ENCODE measurements at regions not wholly inside any gene's neighbourhood (a gene's known extent, or its start where the extent isn't known, plus 50 kb on each side); places are given as distances from the start of the nearest gene placed in this dataset.

GRCh38 chr12:38157274-38157932 lies 159.2 kb upstream of the ALG10B start:
- ChIA-PET POLR2A (no interaction called here), CTCF (no interaction called here)
- Mint-ChIP-seq H3K27ac (no peak overlapping the region), H3K9me3 (ENCODE audit: insufficient read depth) (no peaks in the 10 kb centered on the region), H3K27me3 (ENCODE audit: low read depth) (no peaks in the 10 kb centered on the region), H3K36me3 (ENCODE audit: low read depth) (no peaks in the 10 kb centered on the region), H3K4me3 (no peak overlapping the region), H3K4me1 (ENCODE audit: low read depth) (no peaks in the 10 kb centered on the region)
- no peak for ATAC-seq
- DNase-seq = no peak

GRCh38 chr12:38157933-38158401 lies 158.6 kb upstream of the ALG10B start:
- H3K9me3 Mint-ChIP-seq (ENCODE audit: insufficient read depth) = no peaks in the 10 kb centered on the region
- CTCF ChIA-PET = no interaction called here
- H3K27me3 Mint-ChIP-seq (ENCODE audit: low read depth) = no peaks in the 10 kb centered on the region

GRCh38 chr12:38158428-38159091 lies 158.0 kb upstream of the ALG10B start:
- ATAC-seq (no peak), DNase-seq (no peak)
- no peaks in the 10 kb centered on the region for H3K36me3 Mint-ChIP-seq (ENCODE audit: low read depth)
- ChIA-PET POLR2A (no interaction called here), CTCF (no interaction called here)
- H3K4me1 Mint-ChIP-seq (ENCODE audit: low read depth) = no peaks in the 10 kb centered on the region
- no peak overlapping the region for H3K4me3 Mint-ChIP-seq
- H3K9me3 Mint-ChIP-seq (ENCODE audit: insufficient read depth) = no peaks in the 10 kb centered on the region
- H3K27ac Mint-ChIP-seq = no peak overlapping the region
- no peaks in the 10 kb centered on the region for H3K27me3 Mint-ChIP-seq (ENCODE audit: low read depth)

More at GRCh38 chr12:38157933-38158401, 158.6 kb upstream of the ALG10B start:
- H3K4me1 Mint-ChIP-seq (ENCODE audit: low read depth) = no peaks in the 10 kb centered on the region
- DNase-seq = no peak
- H3K36me3 Mint-ChIP-seq (ENCODE audit: low read depth) = no peaks in the 10 kb centered on the region
- H3K27ac Mint-ChIP-seq = no peak overlapping the region
- POLR2A ChIA-PET = no interaction called here
- H3K4me3 Mint-ChIP-seq = no peak overlapping the region
- ATAC-seq = no peak

- no peaks in the 10 kb centered on the region for H3K36me3 Mint-ChIP-seq (ENCODE audit: low read depth)
- DNase-seq (no peak), ATAC-seq (no peak)
- ChIA-PET POLR2A (no interaction called here), CTCF (no interaction called here)
- no peaks in the 10 kb centered on the region for H3K27me3 Mint-ChIP-seq (ENCODE audit: low read depth)
- H3K9me3 Mint-ChIP-seq (ENCODE audit: insufficient read depth) = no peaks in the 10 kb centered on the region
- no peak overlapping the region for H3K4me3 Mint-ChIP-seq
- H3K4me1 Mint-ChIP-seq (ENCODE audit: low read depth) = no peaks in the 10 kb centered on the region
- H3K27ac Mint-ChIP-seq = no peak overlapping the region
These were observed 157.5 kb upstream of the ALG10B start for GRCh38 chr12:38159092-38159551.

GRCh38 chr12:38159591-38160317 lies 156.8 kb upstream of the ALG10B start:
- no peak for DNase-seq
- no peaks in the 10 kb centered on the region for H3K36me3 Mint-ChIP-seq (ENCODE audit: low read depth)
- POLR2A ChIA-PET = no interaction called here

GRCh38 chr12:38160318-38161122 lies 156.1 kb upstream of the ALG10B start:
- H3K36me3 Mint-ChIP-seq (ENCODE audit: low read depth) = no peaks in the 10 kb centered on the region
- DNase-seq (no peak), ATAC-seq (no peak)
- no peaks in the 10 kb centered on the region for H3K9me3 Mint-ChIP-seq (ENCODE audit: insufficient read depth)
- no peaks in the 10 kb centered on the region for H3K27me3 Mint-ChIP-seq (ENCODE audit: low read depth)
- ChIA-PET CTCF (no interaction called here), POLR2A (no interaction called here)
- H3K4me3 Mint-ChIP-seq = no peak overlapping the region
- H3K4me1 Mint-ChIP-seq (ENCODE audit: low read depth) = no peaks in the 10 kb centered on the region
- no peak overlapping the region for H3K27ac Mint-ChIP-seq

More at GRCh38 chr12:38159591-38160317, 156.8 kb upstream of the ALG10B start:
- CTCF ChIA-PET = no interaction called here
- H3K9me3 Mint-ChIP-seq (ENCODE audit: insufficient read depth) = no peaks in the 10 kb centered on the region
- no peak overlapping the region for H3K27ac Mint-ChIP-seq
- H3K4me3 Mint-ChIP-seq = no peak overlapping the region
- ATAC-seq = no peak
- H3K4me1 Mint-ChIP-seq (ENCODE audit: low read depth) = no peaks in the 10 kb centered on the region
- no peaks in the 10 kb centered on the region for H3K27me3 Mint-ChIP-seq (ENCODE audit: low read depth)

- no peaks in the 10 kb centered on the region for H3K36me3 Mint-ChIP-seq (ENCODE audit: low read depth)
- no peaks in the 10 kb centered on the region for H3K9me3 Mint-ChIP-seq (ENCODE audit: insufficient read depth)
- no peaks in the 10 kb centered on the region for H3K27me3 Mint-ChIP-seq (ENCODE audit: low read depth)
- ATAC-seq (no peak), DNase-seq (no peak)
- POLR2A ChIA-PET = no interaction called here
- no peaks in the 10 kb centered on the region for H3K4me1 Mint-ChIP-seq (ENCODE audit: low read depth)
- no peak overlapping the region for H3K4me3 Mint-ChIP-seq
- H3K27ac Mint-ChIP-seq = no peak overlapping the region
- CTCF ChIA-PET = no interaction called here
These were observed 155.2 kb upstream of the ALG10B start for GRCh38 chr12:38161123-38162000.

GRCh38 chr12:38162013-38162412 lies 154.6 kb upstream of the ALG10B start:
- Mint-ChIP-seq H3K27me3 (ENCODE audit: low read depth) (no peaks in the 10 kb centered on the region), H3K4me3 (no peak overlapping the region), H3K36me3 (ENCODE audit: low read depth) (no peaks in the 10 kb centered on the region), H3K4me1 (ENCODE audit: low read depth) (no peaks in the 10 kb centered on the region), H3K27ac (no peak overlapping the region), H3K9me3 (ENCODE audit: insufficient read depth) (no peaks in the 10 kb centered on the region)
- ChIA-PET POLR2A (no interaction called here), CTCF (no interaction called here)
- no peak for DNase-seq
- no peak for ATAC-seq

GRCh38 chr12:38162708-38163441 lies 153.7 kb upstream of the ALG10B start:
- Mint-ChIP-seq H3K27me3 (ENCODE audit: low read depth) (no peaks in the 10 kb centered on the region), H3K4me3 (no peak overlapping the region), H3K9me3 (ENCODE audit: insufficient read depth) (no peaks in the 10 kb centered on the region), H3K4me1 (ENCODE audit: low read depth) (no peaks in the 10 kb centered on the region), H3K36me3 (ENCODE audit: low read depth) (no peaks in the 10 kb centered on the region), H3K27ac (no peak overlapping the region)
- DNase-seq (no peak), ATAC-seq (no peak)
- POLR2A ChIA-PET = no interaction called here
- CTCF ChIA-PET = no interaction called here

GRCh38 chr12:38163442-38163801 lies 153.2 kb upstream of the ALG10B start:
- ChIA-PET POLR2A (no interaction called here), CTCF (no interaction called here)
- H3K4me3 Mint-ChIP-seq = no peak overlapping the region
- DNase-seq (no peak), ATAC-seq (no peak)
- H3K9me3 Mint-ChIP-seq (ENCODE audit: insufficient read depth) = no peaks in the 10 kb centered on the region
- no peak overlapping the region for H3K27ac Mint-ChIP-seq
- no peaks in the 10 kb centered on the region for H3K4me1 Mint-ChIP-seq (ENCODE audit: low read depth)
- H3K27me3 Mint-ChIP-seq (ENCODE audit: low read depth) = no peaks in the 10 kb centered on the region
- H3K36me3 Mint-ChIP-seq (ENCODE audit: low read depth) = no peaks in the 10 kb centered on the region

- H3K4me1 Mint-ChIP-seq (ENCODE audit: low read depth) = no peaks in the 10 kb centered on the region
- POLR2A ChIA-PET = no interaction called here
- H3K4me3 Mint-ChIP-seq = no peak overlapping the region
- no peak overlapping the region for H3K27ac Mint-ChIP-seq
- CTCF ChIA-PET = no interaction called here
- no peaks in the 10 kb centered on the region for H3K9me3 Mint-ChIP-seq (ENCODE audit: insufficient read depth)
- no peak for ATAC-seq
- no peaks in the 10 kb centered on the region for H3K36me3 Mint-ChIP-seq (ENCODE audit: low read depth)
- no peaks in the 10 kb centered on the region for H3K27me3 Mint-ChIP-seq (ENCODE audit: low read depth)
- DNase-seq = no peak
These were observed 150.3 kb upstream of the ALG10B start for GRCh38 chr12:38166225-38166624.
